ENCODE measurements at regions not wholly inside any gene's neighbourhood (a gene's known extent, or its start where the extent isn't known, plus 50 kb on each side); places are given as distances from the start of the nearest gene placed in this dataset.

- intact Hi-C loops (cut with DNase I) = no loop called here
- Histone ChIP-seq H3K27ac (no peak overlapping the region), H3K36me3 (no peaks in the 10 kb centered on the region), H3K4me1 (no peaks in the 10 kb centered on the region), H3K27me3 (no peaks in the 10 kb centered on the region), H3K4me3 (replicated peaks in 1 of 3) (no peak overlapping the region), H3K9me3 (no peaks in the 10 kb centered on the region)
- no peak for DNase-seq
- no peak for TF ChIP-seq POLR2A (IDR thresholded peaks at IDR 0.05)
- TF ChIP-seq, protein P1, sequence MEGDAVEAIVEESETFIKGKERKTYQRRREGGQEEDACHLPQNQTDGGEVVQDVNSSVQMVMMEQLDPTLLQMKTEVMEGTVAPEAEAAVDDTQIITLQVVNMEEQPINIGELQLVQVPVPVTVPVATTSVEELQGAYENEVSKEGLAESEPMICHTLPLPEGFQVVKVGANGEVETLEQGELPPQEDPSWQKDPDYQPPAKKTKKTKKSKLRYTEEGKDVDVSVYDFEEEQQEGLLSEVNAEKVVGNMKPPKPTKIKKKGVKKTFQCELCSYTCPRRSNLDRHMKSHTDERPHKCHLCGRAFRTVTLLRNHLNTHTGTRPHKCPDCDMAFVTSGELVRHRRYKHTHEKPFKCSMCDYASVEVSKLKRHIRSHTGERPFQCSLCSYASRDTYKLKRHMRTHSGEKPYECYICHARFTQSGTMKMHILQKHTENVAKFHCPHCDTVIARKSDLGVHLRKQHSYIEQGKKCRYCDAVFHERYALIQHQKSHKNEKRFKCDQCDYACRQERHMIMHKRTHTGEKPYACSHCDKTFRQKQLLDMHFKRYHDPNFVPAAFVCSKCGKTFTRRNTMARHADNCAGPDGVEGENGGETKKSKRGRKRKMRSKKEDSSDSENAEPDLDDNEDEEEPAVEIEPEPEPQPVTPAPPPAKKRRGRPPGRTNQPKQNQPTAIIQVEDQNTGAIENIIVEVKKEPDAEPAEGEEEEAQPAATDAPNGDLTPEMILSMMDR (IDR thresholded peaks at IDR 0.05) = no peak
- WGBS, 2 donors = 68 to 69% methylated on average over 6 of the region's 6 CpGs
Observed at GRCh38 chr12:130245251-130245650, 83.0 kb downstream of the FZD10 start.

DNA sequence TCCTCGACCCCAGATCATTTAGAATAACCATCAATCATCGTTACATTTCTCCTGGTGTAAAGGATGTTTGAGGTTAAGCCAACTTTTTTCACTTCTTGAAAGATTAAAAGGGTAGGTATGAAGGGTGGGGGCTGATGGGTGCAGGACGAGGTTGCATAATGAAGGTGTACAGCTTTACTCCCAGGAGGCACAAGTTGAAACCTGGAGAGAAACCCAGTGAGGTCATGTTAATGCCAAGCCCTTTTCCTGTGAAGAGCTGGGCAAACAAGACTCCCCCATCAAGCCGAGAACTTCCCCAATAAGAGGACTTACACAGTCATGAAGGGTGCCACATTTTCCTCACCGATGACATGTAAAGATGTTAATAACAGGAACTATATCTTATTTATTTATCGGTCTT is 84.3 kb downstream of the FZD10 start:
- no peak for DNase-seq
- no peak overlapping the region for H3K4me3 ChIP-seq (replicated peaks in 1 of 3)
- no peaks in the 10 kb centered on the region for H3K27me3 ChIP-seq
- intact Hi-C loops (cut with DNase I) = no loop called here
- 73 to 77% methylated on average over 6 of the region's 6 CpGs for WGBS, 2 donors
- no peaks in the 10 kb centered on the region for H3K36me3 ChIP-seq
- no peak overlapping the region for H3K27ac ChIP-seq
- TF ChIP-seq POLR2A (IDR thresholded peaks at IDR 0.05) = no peak
- TF ChIP-seq, protein P1 (IDR thresholded peaks at IDR 0.05) = no peak
- H3K9me3 ChIP-seq = no peaks in the 10 kb centered on the region
- no peaks in the 10 kb centered on the region for H3K4me1 ChIP-seq

DNA sequence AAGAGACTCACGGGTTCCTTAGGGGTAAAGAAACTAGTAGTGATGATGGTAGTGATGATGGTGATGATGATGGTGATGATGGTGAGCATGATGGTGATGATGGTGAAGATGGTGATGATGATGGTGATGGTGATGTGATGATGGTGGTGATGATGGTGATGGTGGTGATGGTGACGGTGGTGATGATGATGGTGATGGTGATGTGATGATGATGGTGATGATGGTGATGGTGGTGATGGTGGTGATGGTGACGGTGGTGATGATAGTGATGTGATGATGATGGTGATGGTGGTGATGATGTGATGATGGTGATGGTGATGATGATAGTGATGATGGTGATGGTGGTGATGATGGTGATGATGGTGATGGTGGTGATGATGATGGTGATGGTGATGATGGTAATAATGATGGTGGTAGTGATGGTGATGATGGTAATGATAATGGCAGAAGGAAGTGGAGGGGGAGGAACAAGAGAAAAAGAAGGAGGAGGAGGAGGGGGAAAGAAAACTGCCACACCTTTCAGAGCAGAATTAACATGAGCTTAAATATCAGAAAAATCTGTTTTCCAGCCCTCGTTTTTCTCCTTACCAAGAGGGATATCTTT is 85.5 kb downstream of the FZD10 start:
- H3K36me3 ChIP-seq = no peaks in the 10 kb centered on the region
- intact Hi-C loops (cut with DNase I) = no loop called here
- H3K27me3 ChIP-seq = no peaks in the 10 kb centered on the region
- H3K9me3 ChIP-seq = no peaks in the 10 kb centered on the region
- H3K27ac ChIP-seq = no peak overlapping the region
- no peak for DNase-seq
- TF ChIP-seq POLR2A (IDR thresholded peaks at IDR 0.05) = no peak
- TF ChIP-seq, protein P1 (IDR thresholded peaks at IDR 0.05) = no peak
- 78 to 79% methylated on average over 4 of the region's 4 CpGs for WGBS, 2 donors
- H3K4me1 ChIP-seq = no peaks in the 10 kb centered on the region
- H3K4me3 ChIP-seq (replicated peaks in 1 of 3) = no peak overlapping the region

- 62 to 79% methylated on average over 6 of the region's 6 CpGs for WGBS, 2 donors
- Histone ChIP-seq H3K27ac (no peak overlapping the region), H3K9me3 (no peaks in the 10 kb centered on the region), H3K4me1 (no peaks in the 10 kb centered on the region), H3K27me3 (no peaks in the 10 kb centered on the region), H3K4me3 (replicated peaks in 1 of 3) (no peak overlapping the region), H3K36me3 (no peaks in the 10 kb centered on the region)
- intact Hi-C loops (cut with DNase I) = no loop called here
- no peak for TF ChIP-seq POLR2A (IDR thresholded peaks at IDR 0.05)
- TF ChIP-seq, protein P1 (IDR thresholded peaks at IDR 0.05) = no peak
- DNase-seq = no peak
Observed at GRCh38 chr12:130249376-130249775, 87.1 kb downstream of the FZD10 start.

GRCh38 chr12:130251236-130251780 is 86.4 kb upstream of the PIWIL1 start:
- TF ChIP-seq, protein P1 (IDR thresholded peaks at IDR 0.05) = no peak
- TF ChIP-seq POLR2A (IDR thresholded peaks at IDR 0.05) = no peak
- DNase-seq = no peak
- no peak overlapping the region for H3K27ac ChIP-seq
- H3K36me3 ChIP-seq = no peaks in the 10 kb centered on the region
- no peaks in the 10 kb centered on the region for H3K9me3 ChIP-seq
- intact Hi-C loops (cut with DNase I) = no loop called here
- no peak overlapping the region for H3K4me3 ChIP-seq (replicated peaks in 1 of 3)
- WGBS, 2 donors = 54 to 64% methylated on average over 5 of the region's 5 CpGs
- no peaks in the 10 kb centered on the region for H3K4me1 ChIP-seq
- no peaks in the 10 kb centered on the region for H3K27me3 ChIP-seq
